SK-N-SH (cell line): ENCODE measurements at regions not wholly inside any gene's neighbourhood (a gene's known extent, or its start where the extent isn't known, plus 50 kb on each side); places are given as distances from the start of the nearest gene placed in this dataset.

Source experiments
- CTCF ChIA-PET: fragments of 300-600, 350-600 bp; formaldehyde crosslinking; extraction: SDS; loops from one replicate; lab custom pipeline; 2021; lab: Yijun Ruan, JAX
- POLR2A ChIA-PET: fragments of 350-600 bp; sonication (Branson Sonifier 250); formaldehyde crosslinking; extraction: SDS; loops from one replicate; lab custom pipeline; 2020; ENCODE audit warnings: antibody characterized with exemption, inconsistent platforms; lab: Yijun Ruan, JAX
- DNase-seq: peaks from one replicate; pipeline ENCODE4 v3.0.0; 2012
- H2AFZ ChIP-seq: fragments of 200-600 bp; sonication (generic); 2 replicates; pipeline ENCODE4 v1.8.1; 2016; ENCODE audit warnings: antibody characterized with exemption, mild to moderate bottlenecking, low read depth
- H3F3A ChIP-seq: fragments of 200-600 bp; sonication (generic); replicated peaks from 2 replicates; pipeline ENCODE3; 2016; ENCODE audit warnings: antibody characterized with exemption, mild to moderate bottlenecking; ENCODE audit not compliant: insufficient read depth
- H3K27ac ChIP-seq, 2 experiments: fragments of 200-500 bp in 1 of 2; fragments of 200-600 bp in 1 of 2; sonication (Bioruptor generic) in 1 of 2; sonication (generic), shearing (Covaris generic) in 1 of 2; 2 replicates each; pipeline versions ENCODE4 v1.5.1 to v1.6.1; 2014 to 2016; ENCODE audit warnings: low read depth in 2 of 2, inconsistent platforms in 1 of 2, low read length in 1 of 2, mild to moderate bottlenecking in 1 of 2, mixed read lengths in 1 of 2
- H3K27me3 ChIP-seq: fragments of 200-600 bp; sonication (generic), shearing (Covaris generic); 2 replicates; pipeline ENCODE4 v1.6.1; 2016; ENCODE audit warnings: mixed run types; ENCODE audit not compliant: insufficient read depth
- H3K36me3 ChIP-seq, 2 experiments: fragments of 200-500 bp in 1 of 2; fragments of 200-600 bp in 1 of 2; sonication (Bioruptor generic) in 1 of 2; sonication (generic) in 1 of 2; replicated peaks in 1 of 2; 2 replicates each; pipeline versions ENCODE3 to v1.5.1; 2014 to 2016; ENCODE audit warnings: low read length in 1 of 2, mild to moderate bottlenecking in 1 of 2; ENCODE audit not compliant: insufficient read depth in 2 of 2, control insufficient read depth in 1 of 2
- H3K4me1 ChIP-seq, 2 experiments: fragments of 200-500 bp in 1 of 2; fragments of 200-600 bp in 1 of 2; sonication (Bioruptor generic) in 1 of 2; sonication (generic), shearing (Covaris generic) in 1 of 2; 2 replicates each; pipeline versions ENCODE4 v1.5.1 to v1.6.1; 2014 to 2016; ENCODE audit warnings: low read depth in 1 of 2, low read length in 1 of 2, mixed run types in 1 of 2; ENCODE audit not compliant: insufficient read depth in 2 of 2, control insufficient read depth in 1 of 2
- H3K4me2 ChIP-seq: fragments of 200-600 bp; sonication (generic), shearing (Covaris generic); 2 replicates; pipeline ENCODE4 v1.6.1; 2017; ENCODE audit warnings: mixed run types
- H3K4me3 ChIP-seq, 2 experiments: fragments of 200-500 bp in 1 of 2; fragments of 200-600 bp in 1 of 2; sonication (Bioruptor generic) in 1 of 2; sonication (generic), shearing (Covaris generic) in 1 of 2; 2 replicates each; pipeline versions ENCODE4 v1.5.1 to v1.8.1; 2014 to 2016; ENCODE audit warnings: low read depth in 2 of 2, inconsistent platforms in 1 of 2, low read length in 1 of 2, mild to moderate bottlenecking in 1 of 2, mixed read lengths in 1 of 2, moderate library complexity in 1 of 2
- H3K79me2 ChIP-seq: fragments of 200-600 bp; sonication (generic); 2 replicates; pipeline ENCODE4 v1.8.1; 2017; ENCODE audit warnings: mild to moderate bottlenecking; ENCODE audit not compliant: insufficient read depth
- H3K9ac ChIP-seq: fragments of 200-600 bp; sonication (generic); 2 replicates; pipeline ENCODE4 v1.6.1; 2017; ENCODE audit warnings: mixed run types
- H3K9me2 ChIP-seq: fragments of 200-600 bp; sonication (generic); 2 replicates; pipeline ENCODE4 v1.6.1; 2017; ENCODE audit warnings: mixed run types
- H3K9me3 ChIP-seq: fragments of 200-600 bp; sonication (generic); 2 replicates; pipeline ENCODE4 v1.6.1; 2017; ENCODE audit warnings: mixed run types, mild to moderate bottlenecking, moderate library complexity
- H4K20me1 ChIP-seq: fragments of 200-600 bp; sonication (generic); 2 replicates; pipeline ENCODE4 v1.6.1; 2017; ENCODE audit warnings: mild to moderate bottlenecking, mixed run types; ENCODE audit not compliant: insufficient read depth
- CHD2 ChIP-seq: fragments of 150-350 bp; IDR thresholded peaks from 2 replicates; pipeline ENCODE4 v1.6.1; 2018; ENCODE audit warnings: low read length; ENCODE audit not compliant: partially characterized antibody
- ELF1 ChIP-seq: IDR thresholded peaks from 2 replicates; pipeline ENCODE4 v1.4.0; 2012
- EP300 ChIP-seq, 2 experiments: IDR thresholded peaks; 2 replicates each; pipeline versions ENCODE4 v1.4.0 to v1.6.1; 2012; ENCODE audit warnings: borderline replicate concordance in 1 of 2, low read depth in 1 of 2, low read length in 1 of 2
- FOXJ3 ChIP-seq: sonication (generic); formaldehyde crosslinking; IDR thresholded peaks from 2 replicates; pipeline ENCODE4 v1.5.1; 2020; ENCODE audit warnings: mild to moderate bottlenecking, missing genetic modification reagents
- FOXM1 ChIP-seq: IDR thresholded peaks from 2 replicates; pipeline ENCODE4 v1.4.0; 2012; ENCODE audit warnings: low read depth, mild to moderate bottlenecking
- JUND ChIP-seq: IDR thresholded peaks from 2 replicates; pipeline ENCODE4 v1.4.0; 2012
- MXI1 ChIP-seq: IDR thresholded peaks from 2 replicates; pipeline ENCODE4 v1.6.1; 2012; ENCODE audit warnings: mild to moderate bottlenecking, low read depth, low read length, improper control_type of control experiment
- POLR2AphosphoS5 ChIP-seq: IDR thresholded peaks from 2 replicates; pipeline ENCODE4 v1.6.1; 2012; ENCODE audit warnings: low read depth, low read length
- RCOR1 ChIP-seq: fragments of 150-350 bp; IDR thresholded peaks from 2 replicates; pipeline ENCODE4 v1.6.1; 2017; ENCODE audit warnings: antibody characterized with exemption, low read length
- RXRA ChIP-seq: IDR thresholded peaks from 2 replicates; pipeline ENCODE4 v1.4.0; 2012; ENCODE audit warnings: low read depth, mild to moderate bottlenecking, borderline replicate concordance
- SMC3 ChIP-seq: IDR thresholded peaks from 2 replicates; pipeline ENCODE4 v1.6.1; 2012; ENCODE audit warnings: low read depth, low read length, improper control_type of control experiment
- TAF1 ChIP-seq: IDR thresholded peaks from 2 replicates; pipeline ENCODE4 v1.6.1; 2012; ENCODE audit warnings: low read depth, mild to moderate bottlenecking, low read length, moderate library complexity, borderline replicate concordance
- TCF12 ChIP-seq: IDR thresholded peaks from 2 replicates; pipeline ENCODE4 v1.4.0; 2012
- TEAD4 ChIP-seq: IDR thresholded peaks from 2 replicates; pipeline ENCODE4 v1.4.0; 2012; ENCODE audit warnings: mild to moderate bottlenecking, borderline replicate concordance; ENCODE audit not compliant: insufficient read depth
- YY1 ChIP-seq: IDR thresholded peaks from 2 replicates; pipeline ENCODE4 v1.4.0; 2012; ENCODE audit warnings: low read depth, mild to moderate bottlenecking
- TF ChIP-seq, protein P1 (sequence below): IDR thresholded peaks from 2 replicates; pipeline ENCODE4 v1.6.1; 2012; ENCODE audit warnings: mild to moderate bottlenecking, low read depth, low read length, moderate library complexity
- TF ChIP-seq, protein P2 (sequence below): IDR thresholded peaks from 2 replicates; pipeline ENCODE4 v1.4.0; 2012; ENCODE audit warnings: low read depth, borderline replicate concordance
- TF ChIP-seq, protein P3 (sequence below): IDR thresholded peaks from 2 replicates; pipeline ENCODE4 v1.4.0; 2012; ENCODE audit warnings: low read depth, borderline replicate concordance
- TF ChIP-seq, protein P4 (sequence below): fragments of 150-350 bp; IDR thresholded peaks from 2 replicates; pipeline ENCODE4 v1.6.1; 2016; ENCODE audit warnings: mild to moderate bottlenecking, low read depth, low read length
- TF ChIP-seq, protein P5 (sequence below): IDR thresholded peaks from 2 replicates; pipeline ENCODE4; 2012

GRCh38 chr4:37008199-37008598, 236.3 kb upstream of the NWD2 start (continued):
- TF ChIP-seq, protein P1, sequence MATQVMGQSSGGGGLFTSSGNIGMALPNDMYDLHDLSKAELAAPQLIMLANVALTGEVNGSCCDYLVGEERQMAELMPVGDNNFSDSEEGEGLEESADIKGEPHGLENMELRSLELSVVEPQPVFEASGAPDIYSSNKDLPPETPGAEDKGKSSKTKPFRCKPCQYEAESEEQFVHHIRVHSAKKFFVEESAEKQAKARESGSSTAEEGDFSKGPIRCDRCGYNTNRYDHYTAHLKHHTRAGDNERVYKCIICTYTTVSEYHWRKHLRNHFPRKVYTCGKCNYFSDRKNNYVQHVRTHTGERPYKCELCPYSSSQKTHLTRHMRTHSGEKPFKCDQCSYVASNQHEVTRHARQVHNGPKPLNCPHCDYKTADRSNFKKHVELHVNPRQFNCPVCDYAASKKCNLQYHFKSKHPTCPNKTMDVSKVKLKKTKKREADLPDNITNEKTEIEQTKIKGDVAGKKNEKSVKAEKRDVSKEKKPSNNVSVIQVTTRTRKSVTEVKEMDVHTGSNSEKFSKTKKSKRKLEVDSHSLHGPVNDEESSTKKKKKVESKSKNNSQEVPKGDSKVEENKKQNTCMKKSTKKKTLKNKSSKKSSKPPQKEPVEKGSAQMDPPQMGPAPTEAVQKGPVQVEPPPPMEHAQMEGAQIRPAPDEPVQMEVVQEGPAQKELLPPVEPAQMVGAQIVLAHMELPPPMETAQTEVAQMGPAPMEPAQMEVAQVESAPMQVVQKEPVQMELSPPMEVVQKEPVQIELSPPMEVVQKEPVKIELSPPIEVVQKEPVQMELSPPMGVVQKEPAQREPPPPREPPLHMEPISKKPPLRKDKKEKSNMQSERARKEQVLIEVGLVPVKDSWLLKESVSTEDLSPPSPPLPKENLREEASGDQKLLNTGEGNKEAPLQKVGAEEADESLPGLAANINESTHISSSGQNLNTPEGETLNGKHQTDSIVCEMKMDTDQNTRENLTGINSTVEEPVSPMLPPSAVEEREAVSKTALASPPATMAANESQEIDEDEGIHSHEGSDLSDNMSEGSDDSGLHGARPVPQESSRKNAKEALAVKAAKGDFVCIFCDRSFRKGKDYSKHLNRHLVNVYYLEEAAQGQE: no peak
- TF ChIP-seq FOXM1 (no peak), ELF1 (no peak), MXI1 (no peak), TAF1 (no peak)

DNA sequence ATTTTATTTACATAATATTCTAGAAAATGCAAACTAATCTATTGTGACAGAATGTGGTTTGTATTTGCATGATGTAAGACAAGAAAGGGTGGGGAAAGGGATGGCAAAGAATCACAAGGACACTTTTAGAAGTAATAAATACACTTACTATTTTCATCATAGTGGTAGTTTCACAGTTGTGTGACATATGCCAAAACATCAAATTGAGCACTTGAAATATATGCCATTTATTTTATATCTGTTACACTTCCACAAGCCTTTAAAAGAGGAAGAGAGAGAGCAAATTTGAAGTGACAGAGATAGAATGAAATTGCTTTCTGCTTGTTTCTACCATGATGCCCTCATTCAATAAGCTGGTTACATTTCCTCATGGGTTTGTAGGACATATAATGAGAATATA, 230.0 kb upstream of the NWD2 start:
- Histone ChIP-seq H2AFZ (no peak overlapping the region), H3K4me1 (no peaks in the 10 kb centered on the region), H3K4me2 (no peak overlapping the region), H3K27ac (no peak overlapping the region), H3K9ac (no peak overlapping the region), H4K20me1 (no peaks in the 10 kb centered on the region), H3K9me2 (no peaks in the 10 kb centered on the region), H3K79me2 (no peaks in the 10 kb centered on the region; the same call in 1 of the 2 replicates), H3F3A (no peaks in the 10 kb centered on the region), H3K36me3 (no peaks in the 10 kb centered on the region), H3K27me3 (no peaks in the 10 kb centered on the region), H3K4me3 (no peak overlapping the region), H3K9me3 (0 out of 2 replicates have a peak, but pooled peaks cover 5% of the 10 kb centered on the region)
- ChIA-PET POLR2A (no interaction called here), CTCF (no interaction called here)
- no peak for DNase-seq
- TF ChIP-seq, protein P2, sequence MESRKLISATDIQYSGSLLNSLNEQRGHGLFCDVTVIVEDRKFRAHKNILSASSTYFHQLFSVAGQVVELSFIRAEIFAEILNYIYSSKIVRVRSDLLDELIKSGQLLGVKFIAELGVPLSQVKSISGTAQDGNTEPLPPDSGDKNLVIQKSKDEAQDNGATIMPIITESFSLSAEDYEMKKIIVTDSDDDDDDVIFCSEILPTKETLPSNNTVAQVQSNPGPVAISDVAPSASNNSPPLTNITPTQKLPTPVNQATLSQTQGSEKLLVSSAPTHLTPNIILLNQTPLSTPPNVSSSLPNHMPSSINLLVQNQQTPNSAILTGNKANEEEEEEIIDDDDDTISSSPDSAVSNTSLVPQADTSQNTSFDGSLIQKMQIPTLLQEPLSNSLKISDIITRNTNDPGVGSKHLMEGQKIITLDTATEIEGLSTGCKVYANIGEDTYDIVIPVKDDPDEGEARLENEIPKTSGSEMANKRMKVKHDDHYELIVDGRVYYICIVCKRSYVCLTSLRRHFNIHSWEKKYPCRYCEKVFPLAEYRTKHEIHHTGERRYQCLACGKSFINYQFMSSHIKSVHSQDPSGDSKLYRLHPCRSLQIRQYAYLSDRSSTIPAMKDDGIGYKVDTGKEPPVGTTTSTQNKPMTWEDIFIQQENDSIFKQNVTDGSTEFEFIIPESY: no peak
- TF ChIP-seq POLR2AphosphoS5 (no peak), RCOR1 (no peak), TCF12 (no peak), TAF1 (no peak), SMC3 (no peak), MXI1 (no peak), TEAD4 (no peak), FOXM1 (no peak), CHD2 (no peak), JUND (no peak), YY1 (no peak), FOXJ3 (CRISPR knock-in tag) (no peak), EP300 (IDR thresholded peaks at IDR 0.05; ENCODE audit: borderline replicate concordance in 1 of 2, low read depth in 1 of 2, low read length in 1 of 2) (no peak), RXRA (no peak)
- TF ChIP-seq, protein P1: no peak
- TF ChIP-seq, protein P3, sequence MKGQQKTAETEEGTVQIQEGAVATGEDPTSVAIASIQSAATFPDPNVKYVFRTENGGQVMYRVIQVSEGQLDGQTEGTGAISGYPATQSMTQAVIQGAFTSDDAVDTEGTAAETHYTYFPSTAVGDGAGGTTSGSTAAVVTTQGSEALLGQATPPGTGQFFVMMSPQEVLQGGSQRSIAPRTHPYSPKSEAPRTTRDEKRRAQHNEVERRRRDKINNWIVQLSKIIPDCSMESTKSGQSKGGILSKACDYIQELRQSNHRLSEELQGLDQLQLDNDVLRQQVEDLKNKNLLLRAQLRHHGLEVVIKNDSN: no peak
- TF ChIP-seq, protein P4, sequence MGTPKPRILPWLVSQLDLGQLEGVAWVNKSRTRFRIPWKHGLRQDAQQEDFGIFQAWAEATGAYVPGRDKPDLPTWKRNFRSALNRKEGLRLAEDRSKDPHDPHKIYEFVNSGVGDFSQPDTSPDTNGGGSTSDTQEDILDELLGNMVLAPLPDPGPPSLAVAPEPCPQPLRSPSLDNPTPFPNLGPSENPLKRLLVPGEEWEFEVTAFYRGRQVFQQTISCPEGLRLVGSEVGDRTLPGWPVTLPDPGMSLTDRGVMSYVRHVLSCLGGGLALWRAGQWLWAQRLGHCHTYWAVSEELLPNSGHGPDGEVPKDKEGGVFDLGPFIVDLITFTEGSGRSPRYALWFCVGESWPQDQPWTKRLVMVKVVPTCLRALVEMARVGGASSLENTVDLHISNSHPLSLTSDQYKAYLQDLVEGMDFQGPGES: no peak
- TF ChIP-seq, protein P5, sequence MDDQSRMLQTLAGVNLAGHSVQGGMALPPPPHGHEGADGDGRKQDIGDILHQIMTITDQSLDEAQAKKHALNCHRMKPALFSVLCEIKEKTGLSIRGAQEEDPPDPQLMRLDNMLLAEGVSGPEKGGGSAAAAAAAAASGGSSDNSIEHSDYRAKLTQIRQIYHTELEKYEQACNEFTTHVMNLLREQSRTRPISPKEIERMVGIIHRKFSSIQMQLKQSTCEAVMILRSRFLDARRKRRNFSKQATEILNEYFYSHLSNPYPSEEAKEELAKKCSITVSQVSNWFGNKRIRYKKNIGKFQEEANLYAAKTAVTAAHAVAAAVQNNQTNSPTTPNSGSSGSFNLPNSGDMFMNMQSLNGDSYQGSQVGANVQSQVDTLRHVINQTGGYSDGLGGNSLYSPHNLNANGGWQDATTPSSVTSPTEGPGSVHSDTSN: no peak
